Pancreas (tissue), 10 donors: ENCODE measurements at regions not wholly inside any gene's neighbourhood (a gene's known extent, or its start where the extent isn't known, plus 50 kb on each side); places are given as distances from the start of the nearest gene placed in this dataset.
"Not testable (repeated sequence)": the region's sequence is repeated elsewhere in the genome, so short reads cannot be mapped to it uniquely, and the experiment has no call there.

Experiments
- ATAC-seq, 4 donors: fragments of 200-7000 bp; cut with Tn5 transposase; one replicate each; pipeline versions ENCODE4 v1.8.0 to v1.9.1; 2020; ENCODE audit warnings: mild to moderate bottlenecking in 4 of 4, moderate library complexity in 4 of 4
- DNase-seq, 6 donors: peaks; one replicate each; pipeline ENCODE4 v3.0.0-alpha.2; 2020
- FAIRE-seq: peaks from 2 replicates; lab custom pipeline; 2012; peaks lifted over from hg19 to GRCh38; lab: Jason Lieb, UNC
- H3K27ac ChIP-seq, 4 donors: fragments of 200-600 bp; sonication (generic); 1 replicate in 3 of 4; 2 replicates in 1 of 4; pipeline versions ENCODE4 v1.5.0 to v1.8.0; 2020
- H3K27me3 ChIP-seq, 4 donors: fragments of 200-600 bp; one replicate each; pipeline ENCODE4 v1.8.0; 2021
- H3K36me3 ChIP-seq, 3 donors: fragments of 200-600 bp; sonication (generic) in 1 of 3; one replicate each; pipeline versions ENCODE4 v1.5.0 to v1.8.0; 2020 to 2021
- H3K4me1 ChIP-seq, 3 donors: fragments of 200-600 bp; one replicate each; pipeline ENCODE4 v1.8.0; 2021
- H3K4me3 ChIP-seq, 4 donors: fragments of 200-600 bp; sonication (generic) in 2 of 4; one replicate each; pipeline versions ENCODE4 v1.5.0 to v1.8.0; 2020 to 2021
- H3K9me3 ChIP-seq, 4 donors: fragments of 200-600 bp; one replicate each; pipeline ENCODE4 v1.8.0; 2021
- WGBS, 2 donors: extraction: QIAGEN DNeasy Blood & Tissue Kit; methylation state at CpG; one replicate each; pipeline ENCODE4 v1.1.7; 2013; 5-methylcytosine and 5-hydroxymethylcytosine counted together
- intact Hi-C, 3 donors: fragments of 100-400 bp; cut with DNase I; formaldehyde crosslinking; loops; one replicate each; pipeline versions ENCODE4 v1.11.1 to v1.14.2; 2022
- TF ChIP-seq, protein P1 (sequence below), 4 donors: fragments of 200-600 bp; sonication (generic) in 3 of 4; IDR thresholded peaks; one replicate each; pipeline versions ENCODE4 v1.5.0 to v1.8.0; 2021; ENCODE audit warnings: antibody characterized with exemption in 4 of 4
- donor health status: healthy with polysubstance abuse.
- donor health status: DM: no; HTN: no; CAD: no; lungs with moderate emphysema.
- donor health status: DM: no; HTN: no; CAD: no.
- donor health status: control.
- donor health status: control.
- donor health status: Bipolar disorder and iron deficiency.
- donor health status: DM: yes; HTN: yes; CAD: no.
- donor health status: DM: no; HTN: no; CAD: no.
- donor health status: DM: no; HTN: no; CAD: no.
- donor health status: DM: yes; HTN: yes; CAD: no.

DNA sequence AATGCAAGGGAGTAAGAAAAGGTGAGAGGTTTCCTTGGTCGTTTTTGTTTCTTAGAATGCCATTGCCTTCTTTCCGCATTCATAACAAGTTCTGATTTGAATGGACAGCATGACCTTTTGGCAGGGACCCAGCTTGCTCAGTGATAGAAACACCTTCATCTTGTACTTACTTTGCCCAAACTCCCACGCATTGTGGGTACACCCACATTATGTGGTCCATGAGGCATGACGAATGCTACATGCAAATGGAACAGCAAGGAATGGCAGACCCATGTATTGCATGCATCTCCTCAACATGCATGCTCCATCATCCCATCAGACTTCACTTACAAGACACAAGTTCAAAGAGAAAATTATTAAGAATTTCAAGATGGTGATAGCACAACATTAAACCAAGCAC lies 102.8 kb downstream of the CDC7 start:
- Histone ChIP-seq H3K4me3 (no peak overlapping the region), H3K4me1 (no peaks in the 10 kb centered on the region), H3K9me3 (no peaks in the 10 kb centered on the region), H3K27me3 (no peaks in the 10 kb centered on the region), H3K36me3 (no peaks in the 10 kb centered on the region), H3K27ac (no peak overlapping the region)
- FAIRE-seq (no peak), ATAC-seq (no peak), DNase-seq (no peak)
- intact Hi-C loops, result no loop called here
- WGBS, 2 donors, result 81 to 86% methylated on average over 4 of the region's 4 CpGs
- TF ChIP-seq, protein P1, sequence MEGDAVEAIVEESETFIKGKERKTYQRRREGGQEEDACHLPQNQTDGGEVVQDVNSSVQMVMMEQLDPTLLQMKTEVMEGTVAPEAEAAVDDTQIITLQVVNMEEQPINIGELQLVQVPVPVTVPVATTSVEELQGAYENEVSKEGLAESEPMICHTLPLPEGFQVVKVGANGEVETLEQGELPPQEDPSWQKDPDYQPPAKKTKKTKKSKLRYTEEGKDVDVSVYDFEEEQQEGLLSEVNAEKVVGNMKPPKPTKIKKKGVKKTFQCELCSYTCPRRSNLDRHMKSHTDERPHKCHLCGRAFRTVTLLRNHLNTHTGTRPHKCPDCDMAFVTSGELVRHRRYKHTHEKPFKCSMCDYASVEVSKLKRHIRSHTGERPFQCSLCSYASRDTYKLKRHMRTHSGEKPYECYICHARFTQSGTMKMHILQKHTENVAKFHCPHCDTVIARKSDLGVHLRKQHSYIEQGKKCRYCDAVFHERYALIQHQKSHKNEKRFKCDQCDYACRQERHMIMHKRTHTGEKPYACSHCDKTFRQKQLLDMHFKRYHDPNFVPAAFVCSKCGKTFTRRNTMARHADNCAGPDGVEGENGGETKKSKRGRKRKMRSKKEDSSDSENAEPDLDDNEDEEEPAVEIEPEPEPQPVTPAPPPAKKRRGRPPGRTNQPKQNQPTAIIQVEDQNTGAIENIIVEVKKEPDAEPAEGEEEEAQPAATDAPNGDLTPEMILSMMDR (IDR thresholded peaks at IDR 0.05), result no peak

DNA sequence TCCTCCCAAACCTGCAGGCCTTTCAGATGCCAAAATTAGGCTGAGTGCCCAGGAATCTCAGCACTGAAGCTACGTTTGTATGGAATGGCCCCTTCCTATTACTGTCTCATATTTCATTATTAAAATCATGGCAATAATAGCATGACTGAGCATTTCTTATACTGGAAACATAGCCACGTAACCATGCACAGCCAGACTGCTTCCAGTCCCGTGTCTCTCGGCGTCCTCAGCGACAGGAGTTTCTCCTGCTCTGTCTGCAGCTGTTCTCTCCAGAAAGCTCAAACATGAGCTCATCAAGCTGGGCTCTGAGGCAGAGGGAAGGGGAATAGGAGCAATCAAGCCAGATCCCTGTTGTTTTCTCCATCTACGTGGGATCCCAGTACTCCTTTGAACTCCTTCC lies 104.0 kb downstream of the CDC7 start:
- TF ChIP-seq, protein P1 (IDR thresholded peaks at IDR 0.05), result no peak
- Histone ChIP-seq H3K4me3 (no peak overlapping the region), H3K27me3 (no peaks in the 10 kb centered on the region), H3K9me3 (no peaks in the 10 kb centered on the region), H3K4me1 (no peaks in the 10 kb centered on the region), H3K36me3 (no peaks in the 10 kb centered on the region), H3K27ac (no peak overlapping the region)
- ATAC-seq, result no peak
- no peak for FAIRE-seq
- WGBS, 2 donors, result 67 to 77% methylated on average over 7 of the region's 7 CpGs
- DNase-seq, result no peak
- intact Hi-C loops, result no loop called here

DNA sequence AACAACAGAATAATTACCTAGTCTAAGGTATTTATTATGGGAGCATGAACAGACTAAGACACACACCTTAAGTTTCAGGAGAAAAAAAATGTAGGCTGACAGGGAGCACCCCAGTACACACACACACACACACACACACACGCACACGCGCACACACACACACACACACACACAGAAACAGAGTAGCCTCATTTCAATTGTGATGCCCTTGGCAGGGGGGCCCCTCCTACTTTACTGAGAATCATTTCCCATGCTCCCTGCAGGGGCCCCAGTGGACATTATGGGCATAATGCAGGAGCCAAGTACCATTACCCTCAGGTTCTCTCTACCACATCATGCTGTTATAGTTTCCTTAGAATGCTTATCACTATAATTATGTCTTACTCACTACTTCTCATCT lies 104.9 kb downstream of the CDC7 start:
- Histone ChIP-seq H3K4me1 (no peaks in the 10 kb centered on the region), H3K4me3 (no peak overlapping the region), H3K36me3 (no peaks in the 10 kb centered on the region), H3K27ac (no peak overlapping the region), H3K9me3 (no peaks in the 10 kb centered on the region), H3K27me3 (no peaks in the 10 kb centered on the region)
- WGBS, 2 donors, result 74 to 75% methylated on average over 3 of the region's 3 CpGs
- TF ChIP-seq, protein P1 (IDR thresholded peaks at IDR 0.05), result no peak
- DNase-seq (no peak), FAIRE-seq (no peak), ATAC-seq (no peak)
- intact Hi-C loops, result no loop called here

DNA sequence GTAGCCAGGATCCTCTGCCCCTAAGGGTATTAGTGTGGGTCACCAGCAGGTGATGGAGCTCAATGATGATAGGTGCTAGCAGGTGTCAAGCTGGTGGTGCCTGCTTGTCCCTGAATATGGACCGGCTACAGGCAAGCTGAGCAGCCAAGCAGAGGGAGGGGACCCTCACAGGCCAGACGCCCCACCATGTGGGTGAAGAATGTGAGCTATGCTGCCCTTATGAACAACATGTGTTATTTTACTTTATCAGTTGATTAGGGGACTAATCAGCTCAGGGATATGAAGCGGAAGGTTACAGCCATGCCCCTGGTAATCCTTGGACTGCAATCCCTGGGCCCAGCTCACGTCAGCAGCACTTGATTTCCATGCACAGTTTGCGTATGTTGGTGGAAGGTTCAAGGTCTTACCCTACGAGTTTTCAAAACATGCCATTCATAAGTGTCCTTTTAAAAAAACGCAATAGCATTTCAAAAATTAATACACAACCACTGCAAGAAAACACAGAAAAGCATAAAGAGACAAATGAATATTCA lies 106.0 kb downstream of the CDC7 start:
- H3K9me3 ChIP-seq, result no peaks in the 10 kb centered on the region
- no peaks in the 10 kb centered on the region for H3K36me3 ChIP-seq
- FAIRE-seq, result no peak
- H3K4me1 ChIP-seq, result no peaks in the 10 kb centered on the region
- no peak for DNase-seq
- H3K27me3 ChIP-seq, result no peaks in the 10 kb centered on the region
- no peak overlapping the region for H3K27ac ChIP-seq
- TF ChIP-seq, protein P1 (IDR thresholded peaks at IDR 0.05), result no peak
- intact Hi-C loops, result no loop called here
- 64 to 72% methylated on average over 7 of the region's 7 CpGs for WGBS, 2 donors
- ATAC-seq, result no peak
- H3K4me3 ChIP-seq, result no peak overlapping the region

DNA sequence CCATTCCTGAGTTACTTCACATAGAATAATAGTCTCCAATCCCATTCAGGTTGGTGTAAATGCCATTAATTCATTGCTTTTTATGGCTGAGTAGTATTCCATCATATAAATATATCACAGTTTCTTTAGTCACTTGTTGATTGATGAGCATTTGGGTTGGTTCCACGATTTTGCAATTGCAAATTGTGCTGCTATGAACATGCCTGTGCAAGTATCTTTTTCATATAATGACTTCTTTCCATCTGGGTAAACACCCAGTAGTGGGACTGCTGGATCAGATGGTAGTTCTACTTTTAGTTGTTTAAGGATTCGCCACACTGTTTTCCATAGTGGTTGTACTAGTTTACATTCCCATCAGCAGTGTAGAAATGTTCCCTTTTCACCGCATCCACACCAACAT lies 107.0 kb downstream of the CDC7 start:
- FAIRE-seq, intact Hi-C loops: not testable (repeated sequence)
- WGBS, 2 donors, result 70 to 76% methylated on average over 3 of the region's 3 CpGs

More for the DNA sequence above, 107.0 kb downstream of the CDC7 start:
- not testable (repeated sequence) for H3K36me3 ChIP-seq, H3K9me3 ChIP-seq, H3K4me1 ChIP-seq, H3K27me3 ChIP-seq, H3K4me3 ChIP-seq, H3K27ac ChIP-seq, DNase-seq, ATAC-seq
